CD14-positive monocyte (primary cell): ENCODE measurements at regions not wholly inside any gene's neighbourhood (a gene's known extent, or its start where the extent isn't known, plus 50 kb on each side); places are given as distances from the start of the nearest gene placed in this dataset.

Experiments
- DNase-seq, 3 donors: peaks; one replicate each; pipeline ENCODE4 v3.0.0-alpha.2; 2011 to 2022
- H2AFZ ChIP-seq: 2 replicates; pipeline ENCODE4 v1.6.0; 2012; ENCODE audit warnings: mild to moderate bottlenecking, low read depth, low read length, inconsistent platforms; ENCODE audit not compliant: insufficient read depth, poor library complexity, severe bottlenecking
- H3K27ac ChIP-seq, 2 donors: 1 replicate in 1 of 2; 2 replicates in 1 of 2; pipeline ENCODE4 v1.5.1; 2012 to 2013; ENCODE audit warnings: low read length in 2 of 2, control low read depth in 1 of 2, inconsistent platforms in 1 of 2, low read depth in 1 of 2, mild to moderate bottlenecking in 1 of 2
- H3K27me3 ChIP-seq, 2 donors: one replicate each; pipeline versions ENCODE4 v1.6.0 to v1.6.1; 2011 to 2013; ENCODE audit warnings: low read length in 2 of 2; ENCODE audit not compliant: control insufficient read depth in 2 of 2, insufficient read depth in 2 of 2
- H3K36me3 ChIP-seq, 2 donors: replicated peaks in 1 of 2; 1 replicate in 1 of 2; 2 replicates in 1 of 2; pipeline versions ENCODE4 v1.5.1 to v1.6.1; 2012 to 2013; ENCODE audit warnings: low read length in 2 of 2, control low read depth in 1 of 2, inconsistent platforms in 1 of 2, mild to moderate bottlenecking in 1 of 2; ENCODE audit not compliant: insufficient read depth in 2 of 2, control insufficient read depth in 1 of 2
- H3K4me1 ChIP-seq, 2 donors: 1 replicate in 1 of 2; 2 replicates in 1 of 2; pipeline versions ENCODE4 v1.5.1 to v1.6.1; 2012 to 2013; ENCODE audit warnings: low read length in 2 of 2, control low read depth in 1 of 2, inconsistent platforms in 1 of 2, mild to moderate bottlenecking in 1 of 2, moderate library complexity in 1 of 2; ENCODE audit not compliant: insufficient read depth in 2 of 2, control insufficient read depth in 1 of 2
- H3K4me2 ChIP-seq: replicated peaks from 2 replicates; pipeline ENCODE3; 2012; ENCODE audit warnings: low read length, moderate library complexity, mild to moderate bottlenecking; ENCODE audit not compliant: poor library complexity, severe bottlenecking; ENCODE audit errors: extremely low read depth
- H3K4me3 ChIP-seq, 3 experiments: fragments of 200-600 bp in 1 of 3; sonication (generic) in 1 of 3; replicated peaks in 1 of 3; 1 replicate in 2 of 3; 2 replicates in 1 of 3; pipeline ENCODE4 v1.5.1; 2011 to 2013; ENCODE audit warnings: low read length in 3 of 3, mild to moderate bottlenecking in 3 of 3, control low read depth in 2 of 3, low read depth in 2 of 3, inconsistent platforms in 1 of 3, moderate library complexity in 1 of 3
- H3K79me2 ChIP-seq: 2 replicates; pipeline ENCODE4 v1.6.0; 2012; ENCODE audit warnings: mild to moderate bottlenecking, control low read depth, inconsistent platforms, low read length, moderate library complexity; ENCODE audit not compliant: insufficient read depth
- H3K9ac ChIP-seq: 2 replicates; pipeline ENCODE4 v1.6.0; 2017; ENCODE audit warnings: low read length, mild to moderate bottlenecking; ENCODE audit not compliant: insufficient read depth, poor library complexity, severe bottlenecking
- H3K9me3 ChIP-seq, 2 donors: replicated peaks in 1 of 2; 1 replicate in 1 of 2; 2 replicates in 1 of 2; pipeline versions ENCODE4 v1.5.1 to v1.6.1; 2012 to 2013; ENCODE audit warnings: low read length in 2 of 2, control low read depth in 1 of 2; ENCODE audit not compliant: control insufficient read depth in 1 of 2, insufficient read depth in 1 of 2
- H4K20me1 ChIP-seq: 2 replicates; pipeline ENCODE4 v1.6.0; 2012; ENCODE audit warnings: mild to moderate bottlenecking, low read length, control low read depth, moderate library complexity; ENCODE audit not compliant: insufficient read depth
- H3K27ac Mint-ChIP-seq, 7 donors: one replicate each; pipeline ENCODE4 v1.8.0; 2020; ENCODE audit warnings: mild to moderate bottlenecking in 7 of 7, mixed read lengths in 7 of 7, moderate library complexity in 6 of 7, inconsistent platforms in 2 of 7
- H3K27me3 Mint-ChIP-seq, 3 donors: one replicate each; pipeline ENCODE4 v1.8.0; 2021 to 2022; ENCODE audit warnings: low read depth in 3 of 3, mild to moderate bottlenecking in 3 of 3, mixed read lengths in 3 of 3, moderate library complexity in 3 of 3, inconsistent platforms in 1 of 3
- H3K36me3 Mint-ChIP-seq, 2 donors: one replicate each; pipeline ENCODE4 v1.8.0; 2020; ENCODE audit warnings: mixed read lengths in 2 of 2, inconsistent platforms in 1 of 2, mild to moderate bottlenecking in 1 of 2
- H3K4me1 Mint-ChIP-seq: one replicate; pipeline ENCODE4 v1.8.0; 2020; ENCODE audit warnings: mild to moderate bottlenecking, mixed read lengths
- H3K4me3 Mint-ChIP-seq, 2 donors: one replicate each; pipeline ENCODE4 v1.8.0; 2020; ENCODE audit warnings: mild to moderate bottlenecking in 2 of 2, mixed read lengths in 2 of 2, moderate library complexity in 1 of 2
- H3K9me3 Mint-ChIP-seq, 7 donors: one replicate each; pipeline ENCODE4 v1.8.0; 2020 to 2022; ENCODE audit warnings: mixed read lengths in 7 of 7, mild to moderate bottlenecking in 6 of 7, moderate library complexity in 6 of 7, inconsistent platforms in 2 of 7
- CTCF ChIP-seq: fragments of 200-600 bp; IDR thresholded peaks from one replicate; pipeline ENCODE4 v1.8.0; 2022; ENCODE audit warnings: antibody characterized with exemption, mild to moderate bottlenecking
- WGBS: methylation state at CpG from one replicate; pipeline ENCODE4 v1.1.5; 2013; ENCODE audit warnings: missing lambda C conversion rate; ENCODE audit not compliant: insufficient coverage; 5-methylcytosine and 5-hydroxymethylcytosine counted together
- intact Hi-C, 2 donors: fragments of 100-400 bp; cut with micrococcal nuclease; formaldehyde crosslinking; loops; one replicate each; pipeline versions ENCODE4 v1.15.0 to v1.15.1; 2023

GRCh38 chr1:83527987-83528386, 470.9 kb downstream of the TTLL7 start:
- DNase-seq: no peak
- H3K27me3 Mint-ChIP-seq: peaks cover 1 to 2% (median 2%) of the 10 kb centered on the region in 3 donors
- H3K9ac ChIP-seq: no peak overlapping the region
- H3K4me1 ChIP-seq: no peaks in the 10 kb centered on the region
- no peak for TF ChIP-seq CTCF
- H3K27ac ChIP-seq: no peak overlapping the region
- no peaks in the 10 kb centered on the region for H3K4me1 Mint-ChIP-seq
- intact Hi-C loops: no loop called here
- no peak overlapping the region for H3K27ac Mint-ChIP-seq
- no peaks in the 10 kb centered on the region for H3K36me3 ChIP-seq
- no peak overlapping the region for H3K4me2 ChIP-seq
- H3K4me3 Mint-ChIP-seq: no peak overlapping the region
- peaks cover 0 to 2% of the 10 kb centered on the region in 2 donors for H3K9me3 ChIP-seq
- H3K36me3 Mint-ChIP-seq: no peaks in the 10 kb centered on the region
- H3K9me3 Mint-ChIP-seq: peaks cover 0 to 11% (median 3%) of the 10 kb centered on the region in 7 donors
- H3K79me2 ChIP-seq: no peaks in the 10 kb centered on the region
- no peak overlapping the region for H3K4me3 ChIP-seq
- no peaks in the 10 kb centered on the region for H3K27me3 ChIP-seq
- no peak overlapping the region for H2AFZ ChIP-seq
- H4K20me1 ChIP-seq: no peaks in the 10 kb centered on the region

GRCh38 chr1:83520797-83521196, 478.1 kb downstream of the TTLL7 start:
- Histone ChIP-seq H3K9me3 (no peaks in the 10 kb centered on the region), H3K27ac (no peak overlapping the region)
- intact Hi-C loops: no loop called here

More at GRCh38 chr1:83520797-83521196, 478.1 kb downstream of the TTLL7 start:
- Mint-ChIP-seq H3K9me3 (peaks cover 0 to 5% (median 1%) of the 10 kb centered on the region in 7 donors), H3K4me1 (no peaks in the 10 kb centered on the region), H3K4me3 (no peak overlapping the region), H3K27ac (no peak overlapping the region), H3K36me3 (no peaks in the 10 kb centered on the region), H3K27me3 (peaks cover 0 to 1% (median 0%) of the 10 kb centered on the region in 3 donors)
- H3K4me1 ChIP-seq: no peaks in the 10 kb centered on the region
- no peak overlapping the region for H3K4me2 ChIP-seq
- no peaks in the 10 kb centered on the region for H3K79me2 ChIP-seq
- DNase-seq: no peak
- no peaks in the 10 kb centered on the region for H3K27me3 ChIP-seq
- H3K9ac ChIP-seq: no peak overlapping the region
- no peak for TF ChIP-seq CTCF
- no peak overlapping the region for H3K4me3 ChIP-seq
- no peaks in the 10 kb centered on the region for H3K36me3 ChIP-seq
- H2AFZ ChIP-seq: no peak overlapping the region
- no peaks in the 10 kb centered on the region for H4K20me1 ChIP-seq
- WGBS: 60% methylated on average over 1 of the region's 1 CpG
